ENCODE measurements at regions not wholly inside any gene's neighbourhood (a gene's known extent, or its start where the extent isn't known, plus 50 kb on each side); places are given as distances from the start of the nearest gene placed in this dataset.
"Not testable (repeated sequence)": the region's sequence is repeated elsewhere in the genome, so short reads cannot be mapped to it uniquely, and the experiment has no call there.

DNA sequence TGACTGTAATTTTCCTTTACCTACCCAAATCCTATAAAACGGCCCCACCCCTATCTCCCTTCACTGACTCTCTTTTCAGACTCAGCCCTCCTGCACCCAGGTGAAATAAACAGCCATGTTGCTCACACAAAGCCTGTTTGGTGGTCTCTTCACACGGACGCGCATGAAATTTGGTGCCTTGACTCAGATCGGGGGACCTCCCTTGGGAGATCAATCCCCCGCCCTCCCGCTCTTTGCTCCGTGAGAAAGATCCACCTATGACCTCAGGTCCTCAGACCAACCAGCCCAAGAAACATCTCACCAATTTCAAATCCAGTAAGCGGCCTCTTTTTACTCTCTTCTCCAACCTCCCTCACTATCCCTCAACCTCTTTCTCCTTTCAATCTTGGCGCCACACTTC, 1344.7 kb upstream of the GOT2 start:
- not testable (repeated sequence) for TF ChIP-seq EP300 (IDR thresholded peaks at IDR 0.05; ENCODE audit: borderline replicate concordance in 1 of 2, low read depth in 1 of 2, low read length in 1 of 2); RFX5 (IDR thresholded peaks at IDR 0.05; ENCODE audit: low read length); CTCF (IDR thresholded peaks at IDR 0.05); EZH2phosphoT487 (IDR thresholded peaks at IDR 0.05; ENCODE audit: borderline replicate concordance, low read depth); TEAD4 (IDR thresholded peaks at IDR 0.05; ENCODE audit: borderline replicate concordance, insufficient read depth); SMC3 (IDR thresholded peaks at IDR 0.05; ENCODE audit: low read depth, low read length); FOXM1 (IDR thresholded peaks at IDR 0.05; ENCODE audit: low read depth); RAD21 (IDR thresholded peaks at IDR 0.05; ENCODE audit: low read length)
- TF ChIP-seq, protein P1, sequence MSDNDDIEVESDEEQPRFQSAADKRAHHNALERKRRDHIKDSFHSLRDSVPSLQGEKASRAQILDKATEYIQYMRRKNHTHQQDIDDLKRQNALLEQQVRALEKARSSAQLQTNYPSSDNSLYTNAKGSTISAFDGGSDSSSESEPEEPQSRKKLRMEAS (IDR thresholded peaks at IDR 0.05; ENCODE audit: low read depth), result not testable (repeated sequence)
- TF ChIP-seq, protein P2, sequence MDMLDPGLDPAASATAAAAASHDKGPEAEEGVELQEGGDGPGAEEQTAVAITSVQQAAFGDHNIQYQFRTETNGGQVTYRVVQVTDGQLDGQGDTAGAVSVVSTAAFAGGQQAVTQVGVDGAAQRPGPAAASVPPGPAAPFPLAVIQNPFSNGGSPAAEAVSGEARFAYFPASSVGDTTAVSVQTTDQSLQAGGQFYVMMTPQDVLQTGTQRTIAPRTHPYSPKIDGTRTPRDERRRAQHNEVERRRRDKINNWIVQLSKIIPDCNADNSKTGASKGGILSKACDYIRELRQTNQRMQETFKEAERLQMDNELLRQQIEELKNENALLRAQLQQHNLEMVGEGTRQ (IDR thresholded peaks at IDR 0.05; ENCODE audit: borderline replicate concordance, low read depth, low read length), result not testable (repeated sequence)

Measured in SK-N-SH (cell line).